ENCODE measurements at regions not wholly inside any gene's neighbourhood (a gene's known extent, or its start where the extent isn't known, plus 50 kb on each side); places are given as distances from the start of the nearest gene placed in this dataset.

GRCh38 chr3:177251755-177252154 lies 54.5 kb upstream of the TBL1XR1 start:
- TF ChIP-seq, protein P1, sequence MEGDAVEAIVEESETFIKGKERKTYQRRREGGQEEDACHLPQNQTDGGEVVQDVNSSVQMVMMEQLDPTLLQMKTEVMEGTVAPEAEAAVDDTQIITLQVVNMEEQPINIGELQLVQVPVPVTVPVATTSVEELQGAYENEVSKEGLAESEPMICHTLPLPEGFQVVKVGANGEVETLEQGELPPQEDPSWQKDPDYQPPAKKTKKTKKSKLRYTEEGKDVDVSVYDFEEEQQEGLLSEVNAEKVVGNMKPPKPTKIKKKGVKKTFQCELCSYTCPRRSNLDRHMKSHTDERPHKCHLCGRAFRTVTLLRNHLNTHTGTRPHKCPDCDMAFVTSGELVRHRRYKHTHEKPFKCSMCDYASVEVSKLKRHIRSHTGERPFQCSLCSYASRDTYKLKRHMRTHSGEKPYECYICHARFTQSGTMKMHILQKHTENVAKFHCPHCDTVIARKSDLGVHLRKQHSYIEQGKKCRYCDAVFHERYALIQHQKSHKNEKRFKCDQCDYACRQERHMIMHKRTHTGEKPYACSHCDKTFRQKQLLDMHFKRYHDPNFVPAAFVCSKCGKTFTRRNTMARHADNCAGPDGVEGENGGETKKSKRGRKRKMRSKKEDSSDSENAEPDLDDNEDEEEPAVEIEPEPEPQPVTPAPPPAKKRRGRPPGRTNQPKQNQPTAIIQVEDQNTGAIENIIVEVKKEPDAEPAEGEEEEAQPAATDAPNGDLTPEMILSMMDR (IDR thresholded peaks at IDR 0.05; ENCODE audit: low read length) = no peak
- TF ChIP-seq EZH2 (optimal IDR thresholded peaks at IDR 0.05; ENCODE audit: low read depth, low read length) = no peak

All from MM.1S (cell line).